Cardiac muscle cell (in vitro differentiated cells and primary cell): ENCODE measurements at regions not wholly inside any gene's neighbourhood (a gene's known extent, or its start where the extent isn't known, plus 50 kb on each side); places are given as distances from the start of the nearest gene placed in this dataset.
"Not testable (repeated sequence)": the region's sequence is repeated elsewhere in the genome, so short reads cannot be mapped to it uniquely, and the experiment has no call there.

Experiments used
- DNase-seq, 2 donors: peaks; one replicate each; pipeline versions ENCODE4 v3.0.0 to v3.0.0-alpha.2; 2010 to 2017; ENCODE audit warnings: low read depth in 1 of 2, low spot score in 1 of 2
- H3K27ac ChIP-seq: fragments of 200-600 bp; sonication (generic); 2 replicates; pipeline ENCODE4 v1.5.1; 2016
- H3K27me3 ChIP-seq: fragments of 200-600 bp; sonication (generic); 2 replicates; pipeline ENCODE4 v1.6.0; 2016; ENCODE audit warnings: control low read depth
- H3K36me3 ChIP-seq: fragments of 200-600 bp; sonication (generic); 2 replicates; pipeline ENCODE4 v1.5.1; 2016; ENCODE audit warnings: control low read depth
- H3K4me1 ChIP-seq: fragments of 200-600 bp; sonication (generic); 2 replicates; pipeline ENCODE4 v1.8.1; 2017; ENCODE audit warnings: low read depth, mild to moderate bottlenecking, mixed run types
- H3K4me3 ChIP-seq: fragments of 200-600 bp; sonication (generic); 2 replicates; pipeline ENCODE4 v1.5.1; 2016; ENCODE audit warnings: mild to moderate bottlenecking
- H3K9me3 ChIP-seq: fragments of 200-600 bp; sonication (generic); 2 replicates; pipeline ENCODE4 v1.5.1; 2017; ENCODE audit warnings: low read depth, mild to moderate bottlenecking, control low read depth

DNA sequence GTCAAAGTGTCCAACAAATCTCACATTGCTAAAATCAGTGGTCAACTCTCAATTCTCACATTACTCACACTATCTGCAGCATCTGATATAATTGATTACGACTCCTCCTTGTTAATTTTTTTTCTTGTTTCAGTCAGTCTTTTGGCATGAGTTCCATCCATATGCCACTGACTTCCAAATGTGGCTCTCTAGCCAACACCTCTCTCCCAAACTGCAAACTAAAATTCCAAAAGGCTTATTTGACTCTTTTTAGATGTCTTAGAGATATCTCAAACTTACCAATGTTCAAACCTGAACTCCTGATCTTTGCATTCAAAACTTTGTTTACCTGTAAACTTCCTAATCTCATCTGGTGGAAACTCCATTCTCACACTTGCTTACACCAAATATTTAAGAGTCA, 162.1 kb upstream of the ZNF658 start:
- not testable (repeated sequence) for H3K27ac ChIP-seq, H3K9me3 ChIP-seq, H3K4me3 ChIP-seq, H3K4me1 ChIP-seq, H3K27me3 ChIP-seq, H3K36me3 ChIP-seq, DNase-seq

DNA sequence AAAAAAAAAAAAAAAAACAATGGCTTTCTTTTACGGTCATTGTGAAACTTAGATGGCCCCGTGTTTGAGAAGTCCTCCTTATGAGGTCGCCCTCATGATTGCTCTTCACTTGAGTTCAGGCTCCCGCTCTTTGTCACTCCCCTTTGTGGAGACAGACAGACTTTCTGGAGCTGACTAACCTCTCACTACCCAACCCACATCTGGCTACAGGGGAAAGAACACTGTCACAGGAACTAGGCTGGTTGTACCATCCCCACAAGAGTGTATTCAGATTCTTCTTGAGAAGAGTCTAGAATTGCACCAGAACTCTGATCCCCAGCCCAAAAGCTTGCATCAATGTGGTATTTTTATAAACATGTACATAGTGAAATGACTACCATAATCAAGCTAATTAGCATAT, 160.4 kb upstream of the ZNF658 start:
- DNase-seq, H3K36me3 ChIP-seq, H3K4me3 ChIP-seq, H3K27me3 ChIP-seq, H3K27ac ChIP-seq, H3K9me3 ChIP-seq, H3K4me1 ChIP-seq: not testable (repeated sequence)

DNA sequence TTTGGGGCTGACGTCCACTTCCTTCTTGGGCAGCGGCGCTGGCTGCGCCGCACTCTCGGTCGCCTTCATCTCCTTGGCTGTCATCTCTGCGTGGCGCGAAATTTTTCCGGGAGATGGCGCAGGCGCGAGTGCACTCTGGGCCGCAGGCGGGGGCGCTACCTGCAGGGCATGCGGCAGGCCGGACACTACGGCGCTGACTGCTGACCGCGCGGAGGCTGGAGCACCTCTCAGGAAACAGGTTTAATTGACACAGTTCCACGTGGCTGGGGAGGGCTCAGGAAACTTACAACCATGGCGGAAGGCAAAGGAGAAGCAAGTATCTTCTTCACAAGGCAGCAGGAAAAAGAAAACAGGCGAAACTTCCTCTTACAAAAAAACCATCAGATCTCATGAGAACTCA, 154.7 kb upstream of the ZNF658 start:
- H3K9me3 ChIP-seq, H3K4me1 ChIP-seq, DNase-seq, H3K4me3 ChIP-seq, H3K27me3 ChIP-seq, H3K36me3 ChIP-seq, H3K27ac ChIP-seq: not testable (repeated sequence)

DNA sequence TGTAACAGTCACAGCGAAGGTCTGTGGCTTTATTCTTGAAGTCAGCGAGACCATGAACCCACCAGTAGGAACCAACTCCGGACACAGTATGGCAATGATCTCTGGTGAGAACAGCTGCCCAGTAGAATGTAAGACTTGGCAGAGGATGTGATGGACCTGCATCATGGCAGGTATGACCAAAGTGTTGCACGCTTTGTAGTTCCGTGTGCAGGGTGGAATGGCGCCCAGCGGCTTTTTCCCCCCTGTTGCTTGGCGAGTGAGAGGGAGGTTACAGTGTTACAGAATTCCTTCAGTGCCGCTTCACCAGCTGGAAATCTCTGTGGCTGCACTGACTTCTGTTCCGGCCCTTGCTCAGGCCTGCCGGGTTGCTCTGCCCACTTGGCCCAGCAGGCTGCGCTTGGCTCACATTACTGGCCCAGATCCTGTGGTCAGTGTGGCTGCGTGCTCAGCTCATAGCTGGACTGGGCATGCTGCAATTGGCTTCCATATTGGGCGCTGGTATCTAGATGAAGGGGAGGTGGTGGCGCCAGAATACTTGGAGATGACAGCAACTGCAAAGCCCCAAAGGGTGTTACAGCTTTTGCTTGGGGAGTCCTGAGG, 148.1 kb upstream of the ZNF658 start:
- H3K4me1 ChIP-seq, H3K36me3 ChIP-seq, H3K4me3 ChIP-seq, H3K27me3 ChIP-seq, H3K27ac ChIP-seq, H3K9me3 ChIP-seq, DNase-seq: not testable (repeated sequence)

DNA sequence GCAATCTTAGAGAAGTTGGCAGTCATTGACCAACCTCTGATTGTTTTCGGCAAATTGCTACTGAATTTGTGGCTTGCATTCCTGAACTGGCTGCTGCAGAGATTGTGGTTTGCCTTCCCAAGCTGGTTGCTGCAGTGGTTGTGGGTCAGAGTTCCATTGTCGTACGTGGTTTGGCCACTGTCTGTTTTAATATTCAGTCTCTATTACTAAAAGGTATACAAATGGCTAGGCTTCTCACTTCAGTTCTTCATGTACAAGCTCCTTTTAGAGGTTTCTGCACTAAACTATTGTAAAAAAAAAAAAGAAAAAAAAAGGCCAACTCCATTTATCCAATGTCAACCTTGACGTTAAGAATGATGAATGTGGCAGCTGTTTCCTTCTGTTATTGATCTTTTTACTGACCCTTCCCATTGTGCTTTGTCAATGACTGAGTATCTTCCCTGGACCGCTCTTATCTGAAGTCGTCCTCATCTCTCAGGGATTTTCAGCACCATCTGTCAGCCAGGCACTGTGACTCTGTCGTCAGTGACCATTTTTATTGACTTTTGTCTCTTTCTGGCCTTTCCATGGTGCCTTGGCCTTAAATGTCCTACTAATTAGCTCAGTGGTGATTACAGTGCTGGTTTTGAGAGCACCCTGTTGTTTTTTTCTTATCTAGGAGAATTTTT, 140.6 kb upstream of the ZNF658 start:
- not testable (repeated sequence) for H3K4me3 ChIP-seq, DNase-seq, H3K9me3 ChIP-seq, H3K27ac ChIP-seq, H3K36me3 ChIP-seq, H3K27me3 ChIP-seq, H3K4me1 ChIP-seq

DNA sequence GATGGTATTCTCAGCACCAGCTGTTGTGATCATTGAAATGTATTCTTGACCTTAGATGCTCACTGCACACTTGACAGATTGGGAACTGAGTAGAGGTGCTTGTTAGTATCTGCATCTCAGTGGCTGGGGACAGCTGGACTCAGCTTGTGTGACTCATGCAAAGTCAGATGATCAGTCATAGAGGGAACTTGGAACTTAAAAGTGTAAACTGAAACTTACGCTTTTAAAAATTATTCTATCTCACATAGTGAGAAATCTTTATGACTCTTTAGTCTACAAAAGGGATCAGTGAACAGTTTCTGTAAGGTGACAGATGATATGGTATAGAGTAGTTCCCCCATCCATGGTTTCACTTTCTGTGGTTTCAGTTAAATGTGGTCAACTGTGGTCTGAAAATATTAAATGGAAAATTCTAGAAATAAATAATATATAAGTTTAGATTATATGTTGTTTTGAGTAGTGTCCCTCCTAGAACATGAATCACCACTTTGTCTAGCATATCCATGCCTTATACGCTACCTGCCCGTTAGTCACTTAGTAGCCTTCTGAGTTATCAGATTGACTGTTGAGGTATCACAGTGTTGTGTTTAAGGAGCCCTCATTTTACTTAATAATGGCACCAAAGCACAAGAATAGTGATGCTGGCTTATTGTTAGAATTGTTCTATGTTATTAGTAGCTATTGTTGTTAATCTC, 135.6 kb upstream of the ZNF658 start:
- not testable (repeated sequence) for H3K4me3 ChIP-seq, H3K4me1 ChIP-seq, H3K27me3 ChIP-seq

DNA sequence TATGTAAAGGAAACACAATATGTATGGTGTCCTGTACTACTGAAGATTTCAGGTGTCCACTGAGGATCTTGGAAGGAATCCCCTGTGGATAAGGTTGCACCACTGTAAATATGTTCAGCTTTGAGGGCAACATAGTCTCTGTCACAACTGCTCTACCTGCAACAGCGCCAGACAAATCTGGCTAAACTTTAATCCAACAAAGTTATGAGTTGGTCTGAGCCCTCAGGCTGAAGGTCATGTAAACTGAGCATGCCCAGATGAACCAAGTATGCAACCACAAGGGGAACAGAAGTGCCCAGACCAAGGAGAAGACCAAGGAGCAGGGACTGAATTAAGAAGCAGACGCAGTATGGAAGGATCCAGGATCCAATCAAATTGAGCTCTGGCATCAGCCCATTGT, 135.0 kb upstream of the ZNF658 start:
- not testable (repeated sequence) for DNase-seq, H3K4me1 ChIP-seq, H3K4me3 ChIP-seq, H3K27me3 ChIP-seq, H3K9me3 ChIP-seq, H3K36me3 ChIP-seq, H3K27ac ChIP-seq

More for the DNA sequence above, 135.6 kb upstream of the ZNF658 start:
- H3K36me3 ChIP-seq, H3K9me3 ChIP-seq, H3K27ac ChIP-seq, DNase-seq: not testable (repeated sequence)

DNA sequence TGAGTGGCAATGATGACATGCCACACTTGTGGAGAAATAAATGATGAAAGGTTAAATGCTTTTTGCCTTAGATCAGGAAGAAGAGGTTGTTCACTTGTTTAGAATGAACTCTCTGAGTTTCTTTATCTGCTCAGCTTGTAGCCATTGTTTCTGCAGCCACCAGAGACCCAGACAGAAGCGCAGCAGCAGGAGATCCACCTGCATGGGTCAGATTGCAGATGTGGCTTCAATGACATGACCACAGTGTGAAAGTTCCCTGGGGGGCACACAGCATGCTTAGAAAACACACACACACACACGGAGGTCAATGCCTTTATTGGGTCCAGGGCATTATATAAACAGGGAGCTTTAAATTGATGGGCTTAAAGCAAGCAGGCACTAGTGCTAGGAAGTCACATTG, 129.0 kb upstream of the ZNF658 start:
- H3K27ac ChIP-seq, H3K36me3 ChIP-seq, H3K4me1 ChIP-seq, H3K9me3 ChIP-seq, H3K27me3 ChIP-seq, DNase-seq, H3K4me3 ChIP-seq: not testable (repeated sequence)

DNA sequence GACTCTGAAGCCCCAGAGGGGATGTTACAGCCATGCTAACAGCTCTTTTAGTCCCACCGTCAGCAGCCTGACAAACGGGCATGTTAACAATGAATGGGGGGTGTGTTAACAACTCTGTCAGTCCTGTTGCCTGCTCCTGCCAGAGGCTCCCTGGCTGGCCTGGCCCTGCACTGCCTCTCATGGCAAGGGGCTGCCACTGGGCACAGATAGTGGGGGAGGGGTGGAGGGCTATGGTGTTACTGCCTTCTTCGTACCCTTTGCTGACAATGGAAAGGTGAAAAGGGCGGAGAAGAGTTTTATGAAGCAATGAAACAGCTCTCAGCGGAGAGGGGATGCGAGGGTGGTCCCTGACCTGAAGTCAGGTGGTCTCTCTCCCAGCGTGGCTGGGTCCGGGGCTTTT, 125.9 kb upstream of the ZNF658 start:
- H3K9me3 ChIP-seq, DNase-seq: not testable (repeated sequence)

DNA sequence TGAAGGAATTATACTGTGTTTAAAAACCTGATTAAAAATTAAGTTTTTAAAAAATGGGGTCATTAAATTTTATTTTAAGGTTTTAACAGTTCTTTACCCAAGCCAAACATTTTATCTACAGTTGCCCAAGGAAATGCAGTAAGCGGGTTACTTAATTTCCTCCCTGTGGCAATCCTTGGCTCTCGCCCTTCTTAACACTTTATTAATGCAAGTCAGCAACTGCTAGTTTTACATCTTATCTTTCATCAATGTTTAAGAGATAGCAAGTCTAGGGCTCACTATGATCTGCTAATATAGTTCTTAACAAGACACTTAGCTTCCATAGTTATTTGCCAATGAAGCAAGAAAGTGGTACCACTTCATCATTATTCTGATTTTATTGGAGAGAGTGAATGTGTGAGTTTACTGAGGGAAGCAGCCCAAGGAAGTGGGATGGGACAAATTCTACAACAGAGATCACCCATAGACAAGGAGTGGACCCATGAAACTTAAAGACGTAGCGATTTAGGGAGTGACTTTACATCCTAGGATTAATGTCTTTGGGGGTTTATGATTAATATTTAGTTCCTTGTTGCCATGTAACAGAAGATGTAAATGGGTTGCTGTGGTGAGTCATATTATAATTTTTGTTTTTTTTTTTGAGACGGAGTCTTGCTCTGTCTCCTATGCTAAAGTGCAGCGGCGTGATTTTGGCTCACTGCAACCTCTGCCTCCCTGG, 120.4 kb upstream of the ZNF658 start:
- H3K4me3 ChIP-seq, H3K4me1 ChIP-seq, H3K27ac ChIP-seq, H3K27me3 ChIP-seq, H3K36me3 ChIP-seq, DNase-seq, H3K9me3 ChIP-seq: not testable (repeated sequence)

More for the DNA sequence above, 125.9 kb upstream of the ZNF658 start:
- H3K36me3 ChIP-seq, H3K4me1 ChIP-seq, H3K27me3 ChIP-seq, H3K27ac ChIP-seq, H3K4me3 ChIP-seq: not testable (repeated sequence)

DNA sequence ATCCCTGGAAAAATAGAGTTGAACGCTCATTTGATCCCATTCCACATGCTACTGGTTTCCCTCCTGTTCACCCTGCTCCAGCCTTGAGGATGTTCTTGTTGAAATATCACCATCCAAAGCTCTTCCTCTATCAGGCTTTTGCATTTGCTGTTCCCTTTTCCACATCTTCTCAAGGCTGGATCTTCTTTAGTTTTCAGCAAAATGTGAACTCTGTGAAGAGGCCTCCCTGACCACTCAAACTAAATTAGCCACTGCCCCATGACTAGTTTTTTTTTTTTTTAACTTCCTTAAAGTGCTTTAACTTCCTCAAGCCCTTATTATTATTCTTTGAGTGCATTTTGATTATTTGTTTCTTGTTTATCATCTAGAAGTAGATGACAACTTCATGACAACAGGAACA, 119.3 kb upstream of the ZNF658 start:
- DNase-seq, H3K27ac ChIP-seq, H3K4me3 ChIP-seq, H3K36me3 ChIP-seq, H3K9me3 ChIP-seq, H3K4me1 ChIP-seq, H3K27me3 ChIP-seq: not testable (repeated sequence)

DNA sequence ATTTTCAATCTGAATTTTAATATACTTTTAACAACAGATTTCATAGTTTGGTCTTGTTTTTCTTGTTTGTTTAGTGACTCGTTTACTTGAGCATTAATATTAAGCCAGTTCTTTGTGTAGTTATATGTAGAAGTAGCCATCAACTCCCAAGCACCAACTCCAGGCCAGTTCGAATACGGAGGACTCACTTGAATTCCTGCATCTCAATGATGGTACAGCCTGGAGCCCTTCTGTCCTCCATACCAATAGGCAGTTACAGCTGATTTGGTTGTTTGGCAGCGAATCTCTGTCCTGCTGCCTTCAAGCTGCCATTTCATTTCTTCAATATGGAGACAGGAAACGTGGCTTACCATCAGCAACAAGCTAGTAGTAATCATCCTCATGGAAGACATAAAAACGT, 118.5 kb upstream of the ZNF658 start:
- not testable (repeated sequence) for H3K36me3 ChIP-seq, H3K4me3 ChIP-seq, DNase-seq, H3K27me3 ChIP-seq, H3K4me1 ChIP-seq, H3K9me3 ChIP-seq, H3K27ac ChIP-seq

DNA sequence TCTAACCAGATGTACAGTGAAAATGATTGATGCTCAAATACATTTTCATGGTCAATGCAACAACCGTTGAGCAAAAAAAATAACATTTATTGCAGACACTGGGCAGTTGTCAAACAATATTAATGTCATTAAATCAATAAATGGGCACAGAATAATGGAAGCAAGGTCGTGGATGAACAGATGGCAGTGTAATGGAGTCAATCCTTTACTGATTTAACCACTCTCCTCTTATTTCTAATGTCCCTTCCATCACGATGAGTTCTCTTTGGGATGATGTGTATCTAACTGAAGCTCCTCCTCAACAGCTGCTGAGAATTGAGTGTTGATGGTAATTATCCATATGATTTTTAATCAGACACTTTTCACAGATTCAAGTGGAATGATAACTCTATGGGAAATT, 114.9 kb upstream of the ZNF658 start:
- H3K4me1 ChIP-seq, H3K9me3 ChIP-seq, H3K27me3 ChIP-seq, H3K4me3 ChIP-seq, DNase-seq, H3K36me3 ChIP-seq, H3K27ac ChIP-seq: not testable (repeated sequence)
